OCI-LY3 (cell line): ENCODE measurements at regions not wholly inside any gene's neighbourhood (a gene's known extent, or its start where the extent isn't known, plus 50 kb on each side); places are given as distances from the start of the nearest gene placed in this dataset.

Experiments used
- H2AFZ ChIP-seq: fragments of 200-600, 300-600 bp; shearing (Covaris generic); 2 replicates; pipeline ENCODE4 v1.6.0; 2014; ENCODE audit warnings: antibody characterized with exemption, low read depth, low read length
- H3K27ac ChIP-seq: fragments of 200-600, 300-600 bp; sonication (generic); 2 replicates; pipeline ENCODE4 v1.5.1; 2014; ENCODE audit warnings: mild to moderate bottlenecking, low read length, moderate library complexity, mixed read lengths
- H3K27me3 ChIP-seq: fragments of 200-600, 300-600 bp; sonication (generic); 2 replicates; pipeline ENCODE4 v1.6.1; 2014; ENCODE audit warnings: low read depth, low read length, mixed read lengths
- H3K36me3 ChIP-seq: fragments of 200-600, 300-600 bp; sonication (generic); replicated peaks from 2 replicates; pipeline ENCODE3; 2014; ENCODE audit warnings: low read depth, low read length, mixed read lengths
- H3K4me1 ChIP-seq: fragments of 300-600, 200-600 bp; sonication (generic); 2 replicates; pipeline ENCODE4 v1.6.1; 2014; ENCODE audit warnings: low read length, mixed read lengths
- H3K4me2 ChIP-seq: fragments of 200-600, 300-600 bp; sonication (generic); 2 replicates; pipeline ENCODE4 v1.6.1; 2014; ENCODE audit warnings: low read length, mixed read lengths
- H3K4me3 ChIP-seq: fragments of 300-600, 200-600 bp; sonication (generic); 2 replicates; pipeline ENCODE4 v1.5.1; 2014; ENCODE audit warnings: antibody characterized with exemption, mild to moderate bottlenecking, low read length, moderate library complexity
- H3K79me2 ChIP-seq: fragments of 300-600, 200-600 bp; shearing (Covaris generic); 2 replicates; pipeline ENCODE4 v1.6.1; 2014; ENCODE audit warnings: mild to moderate bottlenecking, low read length, mixed read lengths
- H3K9ac ChIP-seq: fragments of 300-600, 200-600 bp; shearing (Covaris generic); 2 replicates; pipeline ENCODE4 v1.6.0; 2014; ENCODE audit warnings: mild to moderate bottlenecking, low read length, moderate library complexity
- H3K9me3 ChIP-seq: fragments of 200-600, 300-600 bp; shearing (Covaris generic); 2 replicates; pipeline ENCODE4 v1.6.1; 2014; ENCODE audit warnings: low read length, mixed read lengths; ENCODE audit not compliant: insufficient read depth
- H4K20me1 ChIP-seq: fragments of 200-600, 300-600 bp; sonication (generic); 2 replicates; pipeline ENCODE4 v1.6.1; 2016; ENCODE audit warnings: low read length, mixed read lengths; ENCODE audit not compliant: insufficient read depth
- EZH2phosphoT487 ChIP-seq: fragments of 200-600 bp; shearing (Covaris generic); IDR thresholded peaks from 2 replicates; pipeline ENCODE4 v1.6.1; 2018; ENCODE audit warnings: antibody characterized with exemption, mixed run types, low read depth
- TF ChIP-seq, protein P1 (sequence below): fragments of 200-600, 300-600 bp; sonication (generic); IDR thresholded peaks from 2 replicates; pipeline ENCODE4 v1.5.1; 2014; ENCODE audit warnings: antibody characterized with exemption, low read length, low read depth

DNA sequence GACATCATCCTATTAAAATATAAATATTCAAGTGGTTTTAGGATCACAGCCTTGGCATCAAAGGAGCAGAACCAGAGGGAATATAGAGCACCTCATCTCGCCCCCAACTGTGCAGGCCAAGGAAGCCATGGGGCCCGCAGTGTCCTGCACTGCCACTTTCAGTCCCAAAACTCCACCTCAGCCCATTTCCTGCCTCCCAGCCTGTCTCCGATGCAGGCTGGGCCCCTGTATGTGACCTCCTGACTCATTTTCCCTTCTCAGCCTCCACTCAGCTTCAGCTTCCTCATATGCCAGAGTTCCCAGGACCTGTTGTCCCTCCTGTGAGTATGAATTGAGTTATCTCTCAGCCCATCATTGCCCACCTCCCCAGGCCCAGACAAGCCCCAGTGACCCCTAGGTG lies 72.9 kb upstream of the GLI2 start:
- no peak overlapping the region for H3K27ac ChIP-seq
- H2AFZ ChIP-seq = no peak overlapping the region
- no peak overlapping the region for H3K4me2 ChIP-seq
- no peaks in the 10 kb centered on the region for H3K79me2 ChIP-seq
- no peaks in the 10 kb centered on the region for H3K4me1 ChIP-seq
- H3K9me3 ChIP-seq = no peaks in the 10 kb centered on the region
- no peak overlapping the region for H3K9ac ChIP-seq
- TF ChIP-seq EZH2phosphoT487 = no peak
- TF ChIP-seq, protein P1, sequence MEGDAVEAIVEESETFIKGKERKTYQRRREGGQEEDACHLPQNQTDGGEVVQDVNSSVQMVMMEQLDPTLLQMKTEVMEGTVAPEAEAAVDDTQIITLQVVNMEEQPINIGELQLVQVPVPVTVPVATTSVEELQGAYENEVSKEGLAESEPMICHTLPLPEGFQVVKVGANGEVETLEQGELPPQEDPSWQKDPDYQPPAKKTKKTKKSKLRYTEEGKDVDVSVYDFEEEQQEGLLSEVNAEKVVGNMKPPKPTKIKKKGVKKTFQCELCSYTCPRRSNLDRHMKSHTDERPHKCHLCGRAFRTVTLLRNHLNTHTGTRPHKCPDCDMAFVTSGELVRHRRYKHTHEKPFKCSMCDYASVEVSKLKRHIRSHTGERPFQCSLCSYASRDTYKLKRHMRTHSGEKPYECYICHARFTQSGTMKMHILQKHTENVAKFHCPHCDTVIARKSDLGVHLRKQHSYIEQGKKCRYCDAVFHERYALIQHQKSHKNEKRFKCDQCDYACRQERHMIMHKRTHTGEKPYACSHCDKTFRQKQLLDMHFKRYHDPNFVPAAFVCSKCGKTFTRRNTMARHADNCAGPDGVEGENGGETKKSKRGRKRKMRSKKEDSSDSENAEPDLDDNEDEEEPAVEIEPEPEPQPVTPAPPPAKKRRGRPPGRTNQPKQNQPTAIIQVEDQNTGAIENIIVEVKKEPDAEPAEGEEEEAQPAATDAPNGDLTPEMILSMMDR = no peak
- H3K36me3 ChIP-seq = no peaks in the 10 kb centered on the region
- no peaks in the 10 kb centered on the region for H4K20me1 ChIP-seq
- H3K27me3 ChIP-seq = peaks cover 2% of the 10 kb centered on the region; the same call in 1 of the 2 replicates
- H3K4me3 ChIP-seq = no peak overlapping the region

DNA sequence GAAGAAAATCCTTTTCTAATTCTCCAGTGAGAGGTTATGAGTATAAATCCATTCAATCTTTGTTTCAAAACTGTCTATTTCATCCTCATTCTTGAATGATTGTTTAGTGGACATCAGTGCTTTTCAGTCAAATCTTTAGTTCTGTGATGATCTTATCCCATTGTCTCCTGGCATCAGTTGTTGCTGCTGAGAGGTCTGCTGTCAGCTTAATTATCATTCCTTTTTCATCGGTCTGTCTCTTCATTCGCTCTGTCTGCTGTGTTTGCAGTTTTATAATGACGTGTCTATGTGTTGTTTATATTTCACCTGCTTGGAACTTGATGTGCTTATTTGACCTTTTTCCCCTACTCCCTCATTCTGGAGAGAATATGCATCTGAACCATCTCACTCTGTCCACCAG lies 69.2 kb upstream of the GLI2 start:
- Histone ChIP-seq H3K4me3 (no peak overlapping the region), H3K9me3 (no peaks in the 10 kb centered on the region), H3K4me1 (no peaks in the 10 kb centered on the region), H3K27me3 (peaks cover 2% of the 10 kb centered on the region; the same call in 1 of the 2 replicates), H3K4me2 (no peak overlapping the region), H2AFZ (no peak overlapping the region), H3K79me2 (no peaks in the 10 kb centered on the region), H3K36me3 (no peaks in the 10 kb centered on the region), H3K9ac (no peak overlapping the region), H4K20me1 (no peaks in the 10 kb centered on the region), H3K27ac (no peak overlapping the region)
- TF ChIP-seq, protein P1 = no peak
- no peak for TF ChIP-seq EZH2phosphoT487

DNA sequence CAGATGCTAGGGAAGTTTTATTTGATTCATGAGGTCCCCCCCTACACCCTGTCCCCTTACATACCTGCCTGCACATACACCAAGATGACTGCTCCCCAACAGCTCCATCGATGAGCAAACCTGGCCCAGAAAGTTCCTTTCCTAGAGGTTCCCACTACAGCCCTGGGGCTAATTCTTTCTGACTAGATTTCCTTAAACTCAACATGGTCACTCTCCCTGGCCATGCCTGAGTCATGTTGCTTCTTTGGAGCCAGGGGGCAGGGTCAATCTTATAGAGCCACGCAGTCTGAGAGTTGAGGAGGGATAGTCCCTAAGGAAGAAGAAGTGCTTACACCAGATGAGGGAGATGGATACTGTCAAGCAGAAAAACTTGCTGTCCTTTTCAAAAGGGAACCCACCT lies 67.7 kb upstream of the GLI2 start:
- peaks cover 2% of the 10 kb centered on the region; the same call in 1 of the 2 replicates for H3K27me3 ChIP-seq
- H3K4me3 ChIP-seq = no peak overlapping the region
- H3K9me3 ChIP-seq = no peaks in the 10 kb centered on the region
- no peaks in the 10 kb centered on the region for H3K36me3 ChIP-seq
- H3K4me2 ChIP-seq = no peak overlapping the region
- no peak overlapping the region for H3K9ac ChIP-seq
- H3K79me2 ChIP-seq = no peaks in the 10 kb centered on the region
- H3K27ac ChIP-seq = no peak overlapping the region
- H4K20me1 ChIP-seq = no peaks in the 10 kb centered on the region
- H3K4me1 ChIP-seq = no peaks in the 10 kb centered on the region
- no peak for TF ChIP-seq EZH2phosphoT487
- TF ChIP-seq, protein P1 = no peak
- H2AFZ ChIP-seq = no peak overlapping the region

- Histone ChIP-seq H3K27me3 (peaks cover 2% of the 10 kb centered on the region; the same call in 1 of the 2 replicates), H3K9me3 (no peaks in the 10 kb centered on the region), H3K4me2 (no peak overlapping the region), H3K27ac (no peak overlapping the region), H3K36me3 (no peaks in the 10 kb centered on the region), H3K9ac (no peak overlapping the region), H3K79me2 (no peaks in the 10 kb centered on the region), H2AFZ (no peak overlapping the region), H3K4me1 (no peaks in the 10 kb centered on the region), H3K4me3 (no peak overlapping the region), H4K20me1 (no peaks in the 10 kb centered on the region)
- TF ChIP-seq, protein P1 = no peak
- no peak for TF ChIP-seq EZH2phosphoT487
Observed at GRCh38 chr2:120669121-120669952, 66.3 kb upstream of the GLI2 start.
